ENCODE measurements at regions not wholly inside any gene's neighbourhood (a gene's known extent, or its start where the extent isn't known, plus 50 kb on each side); places are given as distances from the start of the nearest gene placed in this dataset.
A peak's percentile ranks its signal among the peaks of the same experiment; 100 is the strongest.

- H3K4me1 Mint-ChIP-seq, result no peaks in the 10 kb centered on the region
- no peak overlapping the region for H3K27ac Mint-ChIP-seq
- Histone ChIP-seq H3K79me2 (ENCODE audit: insufficient read depth, low read length) (no peaks in the 10 kb centered on the region), H3K9me3 (replicated peaks in 1 of 2; ENCODE audit: control insufficient read depth in 1 of 2, insufficient read depth in 1 of 2, low read length in 2 of 2) (no peaks in the 10 kb centered on the region), H3K4me2 (replicated peaks; ENCODE audit: extremely low read depth, low read length, poor library complexity, severe bottlenecking) (no peak overlapping the region), H3K36me3 (replicated peaks in 1 of 2; ENCODE audit: control insufficient read depth in 1 of 2, insufficient read depth in 2 of 2, low read length in 2 of 2) (no peaks in the 10 kb centered on the region), H3K4me3 (replicated peaks in 1 of 3; ENCODE audit: low read depth in 2 of 3, low read length in 3 of 3) (no peak overlapping the region), H3K27me3 (ENCODE audit: control insufficient read depth in 2 of 2, insufficient read depth in 2 of 2, low read length in 2 of 2) (no peaks in the 10 kb centered on the region), H3K9ac (ENCODE audit: insufficient read depth, low read length, poor library complexity, severe bottlenecking) (no peak overlapping the region), H3K27ac (ENCODE audit: low read depth in 1 of 2, low read length in 2 of 2) (no peak overlapping the region), H3K4me1 (ENCODE audit: control insufficient read depth in 1 of 2, insufficient read depth in 2 of 2, low read length in 2 of 2) (no peaks in the 10 kb centered on the region), H4K20me1 (ENCODE audit: insufficient read depth, low read length) (no peaks in the 10 kb centered on the region), H2AFZ (ENCODE audit: insufficient read depth, low read depth, low read length, poor library complexity, severe bottlenecking) (no peak overlapping the region)
- no peaks in the 10 kb centered on the region for H3K36me3 Mint-ChIP-seq
- H3K27me3 Mint-ChIP-seq (ENCODE audit: low read depth in 3 of 3), result peaks cover 5 to 10% (median 10%) of the 10 kb centered on the region in 3 donors
- no peak for DNase-seq
- intact Hi-C loops (cut with micrococcal nuclease), result no loop called here
- WGBS (ENCODE audit: insufficient coverage), result 100% methylated on average over 1 of the region's 1 CpG
- no peak overlapping the region for H3K4me3 Mint-ChIP-seq
- H3K9me3 Mint-ChIP-seq, result peaks cover 0 to 11% (median 2%) of the 10 kb centered on the region in 7 donors
- TF ChIP-seq CTCF (IDR thresholded peaks at IDR 0.05), result no peak
These were observed 56.8 kb upstream of the ALDH1B1 start for GRCh38 chr9:38335686-38336085.

GRCh38 chr9:38334234-38334633 lies 58.3 kb upstream of the ALDH1B1 start:
- intact Hi-C loops (cut with micrococcal nuclease), result no loop called here
- Mint-ChIP-seq H3K4me1 (no peaks in the 10 kb centered on the region), H3K27me3 (ENCODE audit: low read depth in 3 of 3) (peaks cover 5 to 11% (median 8%) of the 10 kb centered on the region in 3 donors)

More at GRCh38 chr9:38334234-38334633, 58.3 kb upstream of the ALDH1B1 start:
- H3K4me1 ChIP-seq (ENCODE audit: control insufficient read depth in 1 of 2, insufficient read depth in 2 of 2, low read length in 2 of 2), result no peaks in the 10 kb centered on the region
- 68% methylated on average over 2 of the region's 3 CpGs for WGBS (ENCODE audit: insufficient coverage)
- Mint-ChIP-seq H3K27ac (no peak overlapping the region), H3K36me3 (no peaks in the 10 kb centered on the region), H3K4me3 (no peak overlapping the region), H3K9me3 (peaks cover 0 to 6% (median 2%) of the 10 kb centered on the region in 7 donors)
- H3K27ac ChIP-seq (ENCODE audit: low read depth in 1 of 2, low read length in 2 of 2), result no peak overlapping the region
- peak; percentile 34 for TF ChIP-seq CTCF (IDR thresholded peaks at IDR 0.05)
- no peak overlapping the region for H3K4me2 ChIP-seq (replicated peaks; ENCODE audit: extremely low read depth, low read length, poor library complexity, severe bottlenecking)
- no peaks in the 10 kb centered on the region for H3K36me3 ChIP-seq (replicated peaks in 1 of 2; ENCODE audit: control insufficient read depth in 1 of 2, insufficient read depth in 2 of 2, low read length in 2 of 2)
- no peak overlapping the region for H3K4me3 ChIP-seq (replicated peaks in 1 of 3; ENCODE audit: low read depth in 2 of 3, low read length in 3 of 3)
- peak overlapping the region; percentile 13 for H2AFZ ChIP-seq (ENCODE audit: insufficient read depth, low read depth, low read length, poor library complexity, severe bottlenecking)
- H4K20me1 ChIP-seq (ENCODE audit: insufficient read depth, low read length), result no peaks in the 10 kb centered on the region
- no peak overlapping the region for H3K9ac ChIP-seq (ENCODE audit: insufficient read depth, low read length, poor library complexity, severe bottlenecking)
- DNase-seq, result no peak
- H3K79me2 ChIP-seq (ENCODE audit: insufficient read depth, low read length), result no peaks in the 10 kb centered on the region
- no peaks in the 10 kb centered on the region for H3K9me3 ChIP-seq (replicated peaks in 1 of 2; ENCODE audit: control insufficient read depth in 1 of 2, insufficient read depth in 1 of 2, low read length in 2 of 2)
- H3K27me3 ChIP-seq (ENCODE audit: control insufficient read depth in 2 of 2, insufficient read depth in 2 of 2, low read length in 2 of 2), result no peaks in the 10 kb centered on the region

Measured in CD14-positive monocyte (primary cell).